ENCODE measurements at regions not wholly inside any gene's neighbourhood (a gene's known extent, or its start where the extent isn't known, plus 50 kb on each side); places are given as distances from the start of the nearest gene placed in this dataset.
A peak's percentile ranks its signal among the peaks of the same experiment; 100 is the strongest.
"Not testable (repeated sequence)": the region's sequence is repeated elsewhere in the genome, so short reads cannot be mapped to it uniquely, and the experiment has no call there.

- DNase-seq (ENCODE audit: low spot score): no peak
These were observed 389.2 kb downstream of the JRKL start for GRCh38 chr11:96779030-96779429.

- DNase-seq (ENCODE audit: low spot score): no peak
These were observed 391.3 kb downstream of the JRKL start for GRCh38 chr11:96781082-96781481.

GRCh38 chr11:96782632-96783031, 392.8 kb downstream of the JRKL start:
- DNase-seq (ENCODE audit: low spot score): no peak

- no peak for DNase-seq (ENCODE audit: low spot score)
These were observed 393.5 kb downstream of the JRKL start for GRCh38 chr11:96783311-96783710.

- no peak for DNase-seq (ENCODE audit: low spot score)
These were observed 395.3 kb downstream of the JRKL start for GRCh38 chr11:96785073-96785472.

GRCh38 chr11:96794152-96794551, 404.3 kb downstream of the JRKL start:
- DNase-seq (ENCODE audit: low spot score): peak; percentile 6

- no peak for DNase-seq (ENCODE audit: low spot score)
These were observed 408.6 kb downstream of the JRKL start for GRCh38 chr11:96798445-96798844.

- DNase-seq (ENCODE audit: low spot score): no peak
These were observed 425.4 kb downstream of the JRKL start for GRCh38 chr11:96815236-96815635.

- DNase-seq (ENCODE audit: low spot score): no peak
These were observed 427.9 kb downstream of the JRKL start for GRCh38 chr11:96817482-96818399.

- DNase-seq (ENCODE audit: low spot score): no peak
These were observed 437.4 kb downstream of the JRKL start for GRCh38 chr11:96827164-96827563.

GRCh38 chr11:96841792-96842191, 452.0 kb downstream of the JRKL start:
- DNase-seq (ENCODE audit: low spot score): no peak

- DNase-seq (ENCODE audit: low spot score): no peak
These were observed 452.9 kb downstream of the JRKL start for GRCh38 chr11:96842731-96843130.

- no peak for DNase-seq (ENCODE audit: low spot score)
These were observed 464.6 kb downstream of the JRKL start for GRCh38 chr11:96854425-96854824.

- DNase-seq (ENCODE audit: low spot score): not testable (repeated sequence)
These were observed 471.9 kb downstream of the JRKL start for GRCh38 chr11:96861722-96862121.

GRCh38 chr11:96863520-96863919, 473.7 kb downstream of the JRKL start:
- DNase-seq (ENCODE audit: low spot score): no peak

GRCh38 chr11:96865020-96865419, 475.2 kb downstream of the JRKL start:
- no peak for DNase-seq (ENCODE audit: low spot score)

- peak; percentile 4 for DNase-seq (ENCODE audit: low spot score)
These were observed 479.4 kb downstream of the JRKL start for GRCh38 chr11:96869207-96869606.

GRCh38 chr11:96875712-96876111, 485.9 kb downstream of the JRKL start:
- no peak for DNase-seq (ENCODE audit: low spot score)

- DNase-seq (ENCODE audit: low spot score): no peak
These were observed 488.7 kb downstream of the JRKL start for GRCh38 chr11:96878299-96879051.

GRCh38 chr11:96882622-96883021, 492.8 kb downstream of the JRKL start:
- not testable (repeated sequence) for DNase-seq (ENCODE audit: low spot score)

- no peak for DNase-seq (ENCODE audit: low spot score)
These were observed 495.6 kb downstream of the JRKL start for GRCh38 chr11:96885405-96885804.

- no peak for DNase-seq (ENCODE audit: low spot score)
These were observed 496.1 kb downstream of the JRKL start for GRCh38 chr11:96885912-96886311.

- DNase-seq (ENCODE audit: low spot score): no peak
These were observed 504.2 kb downstream of the JRKL start for GRCh38 chr11:96893988-96894387.
